Uterus (tissue), 3 donors: ENCODE measurements at regions not wholly inside any gene's neighbourhood (a gene's known extent, or its start where the extent isn't known, plus 50 kb on each side); places are given as distances from the start of the nearest gene placed in this dataset.

ENCODE experiments used
- DNase-seq, 2 donors: peaks; one replicate each; pipeline ENCODE4 v3.0.0-alpha.2; 2019 to 2020
- H3K27ac ChIP-seq, 2 donors: fragments of 200-600 bp; sonication (generic); 1 replicate in 1 of 2; 2 replicates in 1 of 2; pipeline ENCODE4 v1.5.1; 2016 to 2018
- H3K27me3 ChIP-seq, 2 donors: fragments of 200-600 bp; sonication (generic); one replicate each; pipeline ENCODE4 v1.5.1; 2018 to 2019; ENCODE audit warnings: control low read depth in 1 of 2
- H3K36me3 ChIP-seq, 2 donors: fragments of 200-600 bp; sonication (generic); one replicate each; pipeline ENCODE4 v1.5.1; 2019; ENCODE audit warnings: control low read depth in 1 of 2
- H3K4me1 ChIP-seq, 2 donors: fragments of 200-600 bp; sonication (generic); one replicate each; pipeline ENCODE4 v1.5.1; 2018 to 2019; ENCODE audit warnings: control low read depth in 1 of 2
- H3K4me3 ChIP-seq, 2 donors: fragments of 200-600 bp; sonication (generic); 1 replicate in 1 of 2; 2 replicates in 1 of 2; pipeline ENCODE4 v1.5.1; 2018 to 2019; ENCODE audit warnings: mild to moderate bottlenecking in 1 of 2
- H3K9me3 ChIP-seq, 2 donors: fragments of 200-600 bp; sonication (generic); one replicate each; pipeline ENCODE4 v1.5.1; 2019; ENCODE audit warnings: control low read depth in 1 of 2
- POLR2A ChIP-seq, 2 donors: fragments of 450-650 bp; IDR thresholded peaks; one replicate each; pipeline ENCODE4 v1.6.1; 2016; ENCODE audit warnings: antibody characterized with exemption in 2 of 2, mild to moderate bottlenecking in 1 of 2, moderate library complexity in 1 of 2
- intact Hi-C: fragments of 100-400 bp; cut with DNase I; formaldehyde crosslinking; loops from one replicate; pipeline ENCODE4 v1.15.1; 2023; ENCODE audit warnings: low total_unique reads
- TF ChIP-seq, protein P1 (sequence below), 4 experiments: fragments of 200-600 bp in 2 of 4; fragments of 450-650 bp in 2 of 4; sonication (generic) in 2 of 4; IDR thresholded peaks; one replicate each; pipeline ENCODE4 v1.5.1; 2016 to 2019; ENCODE audit warnings: antibody characterized with exemption in 4 of 4, mild to moderate bottlenecking in 2 of 4, moderate library complexity in 1 of 4
- donor health status: DM: yes; HTN: yes; CAD: no.

DNA sequence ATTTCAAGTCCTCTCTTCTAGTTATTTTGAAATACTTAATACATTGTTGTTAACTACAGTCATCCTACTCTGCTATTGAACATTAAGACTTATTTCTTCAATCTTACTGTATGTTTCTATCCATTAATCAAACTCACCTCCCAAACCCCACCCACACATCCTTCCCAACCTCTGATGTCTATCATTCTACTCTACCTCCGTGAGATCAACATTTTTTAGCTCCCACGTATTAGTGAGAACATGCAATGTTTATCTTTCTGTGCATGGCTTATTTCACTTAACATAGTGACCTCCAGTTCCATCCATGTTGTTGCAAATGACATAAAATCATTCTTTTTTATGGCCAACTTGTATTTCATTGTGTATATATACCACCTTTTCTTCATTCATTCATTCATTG, 236.6 kb upstream of the CTNNB1 start:
- Histone ChIP-seq H3K27me3 (no peaks in the 10 kb centered on the region), H3K4me1 (no peaks in the 10 kb centered on the region), H3K4me3 (no peak overlapping the region), H3K36me3 (no peaks in the 10 kb centered on the region), H3K9me3 (no peaks in the 10 kb centered on the region), H3K27ac (no peak overlapping the region)
- DNase-seq: no peak
- TF ChIP-seq, protein P1, sequence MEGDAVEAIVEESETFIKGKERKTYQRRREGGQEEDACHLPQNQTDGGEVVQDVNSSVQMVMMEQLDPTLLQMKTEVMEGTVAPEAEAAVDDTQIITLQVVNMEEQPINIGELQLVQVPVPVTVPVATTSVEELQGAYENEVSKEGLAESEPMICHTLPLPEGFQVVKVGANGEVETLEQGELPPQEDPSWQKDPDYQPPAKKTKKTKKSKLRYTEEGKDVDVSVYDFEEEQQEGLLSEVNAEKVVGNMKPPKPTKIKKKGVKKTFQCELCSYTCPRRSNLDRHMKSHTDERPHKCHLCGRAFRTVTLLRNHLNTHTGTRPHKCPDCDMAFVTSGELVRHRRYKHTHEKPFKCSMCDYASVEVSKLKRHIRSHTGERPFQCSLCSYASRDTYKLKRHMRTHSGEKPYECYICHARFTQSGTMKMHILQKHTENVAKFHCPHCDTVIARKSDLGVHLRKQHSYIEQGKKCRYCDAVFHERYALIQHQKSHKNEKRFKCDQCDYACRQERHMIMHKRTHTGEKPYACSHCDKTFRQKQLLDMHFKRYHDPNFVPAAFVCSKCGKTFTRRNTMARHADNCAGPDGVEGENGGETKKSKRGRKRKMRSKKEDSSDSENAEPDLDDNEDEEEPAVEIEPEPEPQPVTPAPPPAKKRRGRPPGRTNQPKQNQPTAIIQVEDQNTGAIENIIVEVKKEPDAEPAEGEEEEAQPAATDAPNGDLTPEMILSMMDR (IDR thresholded peaks at IDR 0.05): no peak
- TF ChIP-seq POLR2A (IDR thresholded peaks at IDR 0.05): no peak
- intact Hi-C loops: no loop called here

DNA sequence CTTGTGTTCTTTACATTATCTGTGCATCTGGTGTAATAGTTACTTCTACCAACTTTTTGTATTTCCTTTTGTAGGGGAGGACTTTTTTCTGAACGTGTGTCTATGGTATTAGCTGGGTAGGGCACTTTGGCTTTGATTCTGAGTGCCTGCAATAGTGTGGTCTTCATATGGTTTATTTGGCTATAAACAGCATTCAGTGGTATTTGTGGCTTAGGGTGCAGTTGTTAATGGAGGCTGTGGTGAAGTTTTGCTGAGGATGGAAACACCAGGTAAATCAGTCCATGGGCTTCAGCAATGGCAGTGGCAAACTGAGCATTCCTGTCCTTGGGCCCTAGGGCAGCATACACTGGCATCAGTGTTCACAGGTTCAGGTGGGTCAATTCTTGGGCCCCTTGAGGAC, 230.6 kb upstream of the CTNNB1 start:
- DNase-seq: no peak

DNA sequence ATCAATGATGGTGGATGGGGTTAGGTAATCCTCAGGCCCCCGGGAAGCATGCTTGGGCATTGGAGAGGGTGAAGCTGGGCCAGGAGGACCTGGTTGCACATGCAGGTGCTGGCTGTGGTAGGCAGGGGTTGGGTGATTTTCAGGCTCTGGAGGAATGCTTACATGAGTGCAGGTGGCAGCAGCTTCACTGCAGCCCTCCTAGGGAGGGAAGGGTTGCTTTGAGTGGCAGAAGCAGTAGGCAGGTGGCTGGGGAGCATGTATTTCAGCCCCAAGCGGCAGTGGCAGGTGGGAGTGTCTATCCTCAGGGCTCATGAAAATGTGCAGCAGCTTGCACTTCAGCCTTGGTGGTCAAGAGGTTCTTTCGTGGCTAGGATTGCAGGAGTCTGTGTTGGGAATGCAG, 230.0 kb upstream of the CTNNB1 start:
- intact Hi-C loops: no loop called here
- Histone ChIP-seq H3K4me1 (peaks cover 0 to 14% of the 10 kb centered on the region in 2 donors), H3K27me3 (no peaks in the 10 kb centered on the region), H3K4me3 (no peak overlapping the region), H3K36me3 (no peaks in the 10 kb centered on the region), H3K27ac (no peak overlapping the region), H3K9me3 (no peaks in the 10 kb centered on the region)
- no peak for TF ChIP-seq POLR2A (IDR thresholded peaks at IDR 0.05)
- TF ChIP-seq, protein P1 (IDR thresholded peaks at IDR 0.05): no peak
- no peak for DNase-seq

More for the DNA sequence above, 230.6 kb upstream of the CTNNB1 start:
- Histone ChIP-seq H3K27ac (no peak overlapping the region), H3K4me1 (peaks cover 0 to 14% of the 10 kb centered on the region in 2 donors), H3K27me3 (no peaks in the 10 kb centered on the region), H3K36me3 (no peaks in the 10 kb centered on the region), H3K4me3 (no peak overlapping the region), H3K9me3 (no peaks in the 10 kb centered on the region)
- intact Hi-C loops: no loop called here
- no peak for TF ChIP-seq POLR2A (IDR thresholded peaks at IDR 0.05)
- TF ChIP-seq, protein P1 (IDR thresholded peaks at IDR 0.05): no peak

DNA sequence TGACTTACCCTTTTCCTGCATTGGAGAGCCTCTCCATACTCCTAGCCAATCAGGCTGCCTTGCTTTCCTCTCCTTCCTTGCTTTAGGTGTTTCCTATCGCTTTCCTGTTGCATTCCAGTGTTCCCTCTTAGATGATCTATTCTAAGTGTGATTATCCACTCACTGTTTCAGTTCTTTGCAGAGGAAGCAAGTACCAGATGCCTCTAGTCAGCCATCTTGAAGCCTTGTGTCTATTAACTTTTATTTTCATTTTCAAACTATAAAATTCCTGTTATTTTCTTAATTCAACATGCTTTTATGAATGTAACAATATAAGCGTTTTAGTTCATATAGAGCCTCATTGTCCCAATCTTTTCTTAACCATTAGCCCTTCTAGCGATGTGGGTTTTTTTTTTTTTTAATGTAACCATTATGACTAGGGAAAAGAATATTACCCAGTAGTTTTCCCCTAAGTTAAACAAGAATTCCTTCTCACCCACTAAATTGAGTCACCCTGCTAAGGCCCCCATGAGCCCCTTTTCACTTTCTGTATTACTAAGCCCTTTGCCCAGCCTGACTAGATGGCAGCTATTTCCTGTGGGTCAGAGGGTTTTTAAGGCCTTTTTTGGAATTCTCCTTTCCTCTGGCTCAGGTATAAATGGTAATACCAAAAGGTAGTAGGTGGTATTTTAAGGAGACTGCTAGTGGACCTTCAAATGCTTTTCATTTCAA, 229.4 kb upstream of the CTNNB1 start:
- H3K4me1 ChIP-seq: peaks cover 0 to 14% of the 10 kb centered on the region in 2 donors
- H3K9me3 ChIP-seq: no peaks in the 10 kb centered on the region
- no peak overlapping the region for H3K27ac ChIP-seq
- no peak overlapping the region for H3K4me3 ChIP-seq
- TF ChIP-seq POLR2A (IDR thresholded peaks at IDR 0.05): no peak
- TF ChIP-seq, protein P1 (IDR thresholded peaks at IDR 0.05): no peak
- H3K36me3 ChIP-seq: no peaks in the 10 kb centered on the region
- intact Hi-C loops: no loop called here
- H3K27me3 ChIP-seq: no peaks in the 10 kb centered on the region
- DNase-seq: no peak

DNA sequence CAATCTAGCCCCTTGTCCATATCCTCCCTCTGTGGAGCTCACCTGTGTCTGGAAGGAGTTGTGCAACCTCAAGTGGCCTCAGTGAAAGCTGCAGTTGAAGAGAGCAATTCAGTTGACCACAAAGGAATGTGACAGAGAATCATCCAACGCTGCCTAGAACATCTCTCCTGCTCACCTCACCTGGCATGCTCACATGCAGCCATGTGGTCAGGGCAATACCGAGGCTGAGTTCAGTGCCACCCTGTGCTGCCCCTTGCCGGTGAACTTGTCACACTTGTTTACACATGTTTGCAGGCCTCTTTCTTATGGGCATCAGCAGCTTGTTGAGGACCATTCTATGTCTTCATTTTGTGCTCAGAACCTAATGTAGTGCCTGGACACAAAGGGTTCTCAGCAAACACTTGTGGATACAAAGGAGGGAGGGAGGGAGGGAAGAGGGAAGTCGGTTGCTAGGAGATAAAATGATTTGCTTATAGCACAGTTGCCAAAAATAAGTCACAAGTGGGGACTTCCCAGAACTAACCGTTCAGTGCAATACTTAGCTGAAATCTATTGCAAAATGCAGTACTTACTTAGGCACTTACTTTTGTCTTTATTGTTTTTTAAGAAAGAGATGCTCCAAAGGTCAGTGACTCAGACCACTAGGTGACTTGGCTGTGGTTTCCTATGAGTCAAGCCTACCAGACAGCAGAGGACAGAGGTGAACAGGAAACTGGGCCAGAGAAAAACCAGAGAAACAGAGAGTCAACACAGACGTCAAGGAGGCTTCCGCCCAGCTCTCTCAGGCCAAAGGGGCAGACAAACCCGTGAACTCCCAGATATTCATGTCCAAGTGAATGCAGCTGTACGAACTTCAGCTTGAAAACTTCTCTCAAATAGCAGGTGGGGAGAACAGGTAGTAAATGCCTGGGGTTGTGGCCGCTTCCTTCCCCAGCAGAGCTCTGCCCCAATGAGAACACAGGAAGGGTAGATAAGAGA, 227.8 kb upstream of the CTNNB1 start:
- peak overlapping the region; percentile 64 to 74 for H3K27ac ChIP-seq
- intact Hi-C loops: no loop called here
- TF ChIP-seq, protein P1 (IDR thresholded peaks at IDR 0.05): peak in 1 of 4 experiments; percentile 3
- no peak for TF ChIP-seq POLR2A (IDR thresholded peaks at IDR 0.05)

More for the DNA sequence above, 227.8 kb upstream of the CTNNB1 start:
- H3K27me3 ChIP-seq: no peaks in the 10 kb centered on the region
- peak; percentile 86 to 92 for DNase-seq
- peaks cover 0 to 14% of the 10 kb centered on the region in 2 donors for H3K4me1 ChIP-seq
- H3K36me3 ChIP-seq: no peaks in the 10 kb centered on the region
- no peaks in the 10 kb centered on the region for H3K9me3 ChIP-seq
- no peak overlapping the region for H3K4me3 ChIP-seq
